ENCODE measurements at regions not wholly inside any gene's neighbourhood (a gene's known extent, or its start where the extent isn't known, plus 50 kb on each side); places are given as distances from the start of the nearest gene placed in this dataset.

DNA sequence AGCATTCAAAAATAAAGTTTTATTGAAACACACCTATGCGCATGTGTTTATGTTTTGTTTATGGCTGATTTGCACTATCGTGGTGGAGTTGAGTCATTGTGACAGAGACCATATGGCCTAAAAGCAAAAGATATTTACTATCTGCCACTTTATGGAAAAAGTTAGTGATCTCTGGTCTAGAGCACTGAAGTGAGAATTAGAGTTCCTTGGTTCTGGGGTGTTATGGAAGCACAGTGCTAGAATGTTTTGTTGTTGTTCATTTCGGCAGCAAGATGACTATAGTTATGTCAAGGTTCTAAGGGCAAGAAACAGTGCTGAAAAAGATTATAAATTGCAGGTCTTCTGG, 416.5 kb downstream of the SLC4A3 start:
- no peak overlapping the region for H3K4me3 ChIP-seq (ENCODE audit: insufficient read depth, low read depth, low read length)
- no peak overlapping the region for H3K9ac ChIP-seq (ENCODE audit: low read length)
- H3K4me1 ChIP-seq (ENCODE audit: insufficient read depth, low read length): peaks cover 12% of the 10 kb centered on the region
- TF ChIP-seq, protein P1, sequence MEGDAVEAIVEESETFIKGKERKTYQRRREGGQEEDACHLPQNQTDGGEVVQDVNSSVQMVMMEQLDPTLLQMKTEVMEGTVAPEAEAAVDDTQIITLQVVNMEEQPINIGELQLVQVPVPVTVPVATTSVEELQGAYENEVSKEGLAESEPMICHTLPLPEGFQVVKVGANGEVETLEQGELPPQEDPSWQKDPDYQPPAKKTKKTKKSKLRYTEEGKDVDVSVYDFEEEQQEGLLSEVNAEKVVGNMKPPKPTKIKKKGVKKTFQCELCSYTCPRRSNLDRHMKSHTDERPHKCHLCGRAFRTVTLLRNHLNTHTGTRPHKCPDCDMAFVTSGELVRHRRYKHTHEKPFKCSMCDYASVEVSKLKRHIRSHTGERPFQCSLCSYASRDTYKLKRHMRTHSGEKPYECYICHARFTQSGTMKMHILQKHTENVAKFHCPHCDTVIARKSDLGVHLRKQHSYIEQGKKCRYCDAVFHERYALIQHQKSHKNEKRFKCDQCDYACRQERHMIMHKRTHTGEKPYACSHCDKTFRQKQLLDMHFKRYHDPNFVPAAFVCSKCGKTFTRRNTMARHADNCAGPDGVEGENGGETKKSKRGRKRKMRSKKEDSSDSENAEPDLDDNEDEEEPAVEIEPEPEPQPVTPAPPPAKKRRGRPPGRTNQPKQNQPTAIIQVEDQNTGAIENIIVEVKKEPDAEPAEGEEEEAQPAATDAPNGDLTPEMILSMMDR (IDR thresholded peaks at IDR 0.05; ENCODE audit: insufficient read depth, low read depth, low read length): no peak
- no peak for TF ChIP-seq EZH2 (IDR thresholded peaks at IDR 0.05; ENCODE audit: insufficient read depth, low read length)
- no peaks in the 10 kb centered on the region for H4K20me1 ChIP-seq (ENCODE audit: insufficient read depth, low read length)
- Mint-ChIP-seq H3K4me1 (ENCODE audit: low read depth, unreplicated experiment) (peaks cover 40% of the 10 kb centered on the region), H3K9me3 (ENCODE audit: unreplicated experiment) (no peaks in the 10 kb centered on the region), H3K36me3 (ENCODE audit: low read depth, unreplicated experiment) (no peaks in the 10 kb centered on the region), H3K27ac (ENCODE audit: unreplicated experiment) (peak overlapping the region; percentile 90), H3K4me3 (ENCODE audit: unreplicated experiment) (no peak overlapping the region), H3K27me3 (ENCODE audit: low read depth, unreplicated experiment) (no peaks in the 10 kb centered on the region)
- H2AFZ ChIP-seq (ENCODE audit: low read depth, low read length): no peak overlapping the region
- H3K36me3 ChIP-seq (ENCODE audit: insufficient read depth, low read length): no peaks in the 10 kb centered on the region
- H3K27me3 ChIP-seq (ENCODE audit: insufficient read depth, low read length): no peaks in the 10 kb centered on the region
- H3K4me2 ChIP-seq (ENCODE audit: low read length): peak overlapping the region; percentile 33
- DNase-seq (ENCODE audit: low read depth) (peak; percentile 47), FAIRE-seq (no peak)
- no peaks in the 10 kb centered on the region for H3K9me3 ChIP-seq (ENCODE audit: insufficient read depth, low read depth, low read length)
- H3K79me2 ChIP-seq (ENCODE audit: insufficient read depth, low read length): no peaks in the 10 kb centered on the region
- H3K27ac ChIP-seq (ENCODE audit: low read depth, low read length): no peak overlapping the region

DNA sequence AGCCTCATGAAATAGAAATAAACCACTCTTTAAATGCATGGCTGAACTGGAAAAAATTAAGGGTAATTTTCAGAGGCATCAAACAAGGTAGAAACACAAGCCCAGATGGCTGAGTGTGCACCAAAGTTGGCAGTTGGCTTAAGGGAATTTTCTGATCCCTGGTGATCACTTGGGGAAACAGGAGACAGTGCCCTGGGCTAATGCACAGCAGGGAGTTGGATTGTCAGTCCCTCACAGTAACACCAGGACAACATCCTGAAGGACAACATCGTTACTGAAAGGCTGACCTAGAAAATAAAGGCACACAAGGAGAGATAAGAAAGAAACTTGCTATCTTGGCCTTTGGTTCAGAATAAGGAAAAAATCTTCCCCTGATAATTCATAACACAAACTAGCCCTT, 417.0 kb downstream of the SLC4A3 start:
- DNase-seq (ENCODE audit: low read depth): no peak
- Histone ChIP-seq H3K9ac (ENCODE audit: low read length) (no peak overlapping the region), H3K4me2 (ENCODE audit: low read length) (peak overlapping the region; percentile 33), H3K79me2 (ENCODE audit: insufficient read depth, low read length) (no peaks in the 10 kb centered on the region), H3K4me1 (ENCODE audit: insufficient read depth, low read length) (peaks cover 12% of the 10 kb centered on the region), H4K20me1 (ENCODE audit: insufficient read depth, low read length) (no peaks in the 10 kb centered on the region), H2AFZ (ENCODE audit: low read depth, low read length) (no peak overlapping the region), H3K9me3 (ENCODE audit: insufficient read depth, low read depth, low read length) (no peaks in the 10 kb centered on the region), H3K27me3 (ENCODE audit: insufficient read depth, low read length) (no peaks in the 10 kb centered on the region), H3K27ac (ENCODE audit: low read depth, low read length) (no peak overlapping the region), H3K36me3 (ENCODE audit: insufficient read depth, low read length) (no peaks in the 10 kb centered on the region), H3K4me3 (ENCODE audit: insufficient read depth, low read depth, low read length) (no peak overlapping the region)
- H3K4me3 Mint-ChIP-seq (ENCODE audit: unreplicated experiment): no peak overlapping the region
- peak overlapping the region; percentile 90 for H3K27ac Mint-ChIP-seq (ENCODE audit: unreplicated experiment)
- no peaks in the 10 kb centered on the region for H3K36me3 Mint-ChIP-seq (ENCODE audit: low read depth, unreplicated experiment)
- H3K4me1 Mint-ChIP-seq (ENCODE audit: low read depth, unreplicated experiment): peaks cover 40% of the 10 kb centered on the region
- H3K9me3 Mint-ChIP-seq (ENCODE audit: unreplicated experiment): no peaks in the 10 kb centered on the region
- FAIRE-seq: no peak
- no peak for TF ChIP-seq EZH2 (IDR thresholded peaks at IDR 0.05; ENCODE audit: insufficient read depth, low read length)
- TF ChIP-seq, protein P1 (IDR thresholded peaks at IDR 0.05; ENCODE audit: insufficient read depth, low read depth, low read length): no peak
- no peaks in the 10 kb centered on the region for H3K27me3 Mint-ChIP-seq (ENCODE audit: low read depth, unreplicated experiment)

DNA sequence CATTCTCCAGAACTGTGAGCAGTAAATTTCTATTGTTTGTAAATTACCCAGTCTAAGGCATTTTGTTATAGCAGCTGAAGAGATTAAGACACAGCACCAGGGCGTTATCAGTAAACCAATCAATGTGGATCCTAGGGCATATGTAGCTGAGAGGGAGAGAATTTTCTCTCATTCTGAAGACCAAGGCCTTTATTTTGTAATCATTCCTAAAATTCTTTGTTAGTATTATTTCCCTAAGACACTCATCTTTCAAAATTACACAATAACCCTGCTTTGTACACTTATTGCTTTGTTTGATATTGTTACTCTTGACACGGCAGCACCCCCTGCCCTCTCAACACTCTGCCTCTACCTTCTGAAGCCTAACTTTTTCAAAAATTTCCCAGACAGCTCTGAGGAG, 419.1 kb downstream of the SLC4A3 start:
- Mint-ChIP-seq H3K9me3 (ENCODE audit: unreplicated experiment) (no peaks in the 10 kb centered on the region), H3K4me1 (ENCODE audit: low read depth, unreplicated experiment) (peaks cover 34% of the 10 kb centered on the region), H3K27me3 (ENCODE audit: low read depth, unreplicated experiment) (no peaks in the 10 kb centered on the region), H3K27ac (ENCODE audit: unreplicated experiment) (no peak overlapping the region), H3K36me3 (ENCODE audit: low read depth, unreplicated experiment) (no peaks in the 10 kb centered on the region), H3K4me3 (ENCODE audit: unreplicated experiment) (no peak overlapping the region)
- no peak for DNase-seq (ENCODE audit: low read depth)
- TF ChIP-seq, protein P1 (IDR thresholded peaks at IDR 0.05; ENCODE audit: insufficient read depth, low read depth, low read length): no peak
- no peak for TF ChIP-seq EZH2 (IDR thresholded peaks at IDR 0.05; ENCODE audit: insufficient read depth, low read length)
- no peak overlapping the region for H3K4me3 ChIP-seq (ENCODE audit: insufficient read depth, low read depth, low read length)
- no peaks in the 10 kb centered on the region for H3K79me2 ChIP-seq (ENCODE audit: insufficient read depth, low read length)
- no peak overlapping the region for H3K4me2 ChIP-seq (ENCODE audit: low read length)
- H3K9me3 ChIP-seq (ENCODE audit: insufficient read depth, low read depth, low read length): no peaks in the 10 kb centered on the region
- no peak overlapping the region for H2AFZ ChIP-seq (ENCODE audit: low read depth, low read length)
- FAIRE-seq: no peak
- no peak overlapping the region for H3K9ac ChIP-seq (ENCODE audit: low read length)
- no peaks in the 10 kb centered on the region for H3K27me3 ChIP-seq (ENCODE audit: insufficient read depth, low read length)
- H3K27ac ChIP-seq (ENCODE audit: low read depth, low read length): no peak overlapping the region
- H3K36me3 ChIP-seq (ENCODE audit: insufficient read depth, low read length): no peaks in the 10 kb centered on the region
- H3K4me1 ChIP-seq (ENCODE audit: insufficient read depth, low read length): peaks cover 12% of the 10 kb centered on the region
- H4K20me1 ChIP-seq (ENCODE audit: insufficient read depth, low read length): no peaks in the 10 kb centered on the region
